ENCODE measurements at regions not wholly inside any gene's neighbourhood (a gene's known extent, or its start where the extent isn't known, plus 50 kb on each side); places are given as distances from the start of the nearest gene placed in this dataset.

GRCh38 chr2:173693044-173693589 lies 272.1 kb downstream of the SP3 start:
- no peak overlapping the region for H3K18ac ChIP-seq (ENCODE audit: insufficient read length, low read depth, low read length)
- H2BK20ac ChIP-seq (ENCODE audit: low read depth, low read length, poor library complexity, severe bottlenecking), result no peak overlapping the region
- H2AK5ac ChIP-seq (ENCODE audit: insufficient read length, low read length), result no peak overlapping the region
- no peak overlapping the region for H3K27ac Mint-ChIP-seq
- no peak overlapping the region for H3K9ac ChIP-seq (ENCODE audit: extremely low read depth, insufficient read length, low read length)
- H3K27me3 Mint-ChIP-seq (ENCODE audit: low read depth), result no peaks in the 10 kb centered on the region
- H3T11ph ChIP-seq (ENCODE audit: low read length), result no peak overlapping the region
- no peak for DNase-seq
- peaks cover 6% of the 10 kb centered on the region for H3K9me3 ChIP-seq (ENCODE audit: control insufficient read depth, low read depth, low read length)
- H3K4me1 ChIP-seq (ENCODE audit: insufficient read depth, low read length), result peaks cover 3% of the 10 kb centered on the region; the same call in 1 of the 2 replicates
- H3K4me1 Mint-ChIP-seq, result peaks cover 0 to 3% of the 10 kb centered on the region in 2 experiments; a peak in 2 of 4 replicates
- H3K4ac ChIP-seq (ENCODE audit: low read depth, low read length), result no peak overlapping the region
- H4K8ac ChIP-seq (replicated peaks; ENCODE audit: insufficient read length, low read depth, low read length), result no peak overlapping the region
- no peak overlapping the region for H3K14ac ChIP-seq (ENCODE audit: insufficient read depth, low read length)
- H2BK15ac ChIP-seq (ENCODE audit: low read depth, low read length), result no peak overlapping the region
- no peak overlapping the region for H3K4me2 ChIP-seq (ENCODE audit: insufficient read depth, insufficient read length, low read length)
- H3K56ac ChIP-seq (ENCODE audit: insufficient read length, low read depth, low read length), result no peak overlapping the region
- H3K79me2 ChIP-seq (ENCODE audit: insufficient read depth, low read length), result no peaks in the 10 kb centered on the region
- H4K20me1 ChIP-seq (ENCODE audit: control insufficient read depth, insufficient read depth, insufficient read length), result no peaks in the 10 kb centered on the region
- no peak overlapping the region for H3K23ac ChIP-seq (ENCODE audit: insufficient read length, low read depth, low read length)
- WGBS (ENCODE audit: extremely low coverage, insufficient read length, low lambda C conversion rate), result no CpG with 5 or more reads among the region's 5 CpGs
- no peak overlapping the region for H4K5ac ChIP-seq (ENCODE audit: insufficient read length, low read depth, low read length)
- H3K36me3 Mint-ChIP-seq (ENCODE audit: insufficient read depth in 1 of 3, low read depth in 3 of 3), result no peaks in the 10 kb centered on the region; a peak in 1 of 7 replicates
- H2BK12ac ChIP-seq (ENCODE audit: insufficient read length, low read depth, low read length), result no peak overlapping the region
- H3K79me1 ChIP-seq (ENCODE audit: insufficient read depth, low read depth, low read length, poor library complexity, severe bottlenecking), result no peaks in the 10 kb centered on the region
- no peak overlapping the region for H2BK120ac ChIP-seq (ENCODE audit: low read depth, low read length, poor library complexity, severe bottlenecking)
- H2AFZ ChIP-seq (ENCODE audit: low read length), result no peak overlapping the region
- no peak for TF ChIP-seq CTCF (conservative IDR thresholded peaks at IDR 0.05)
- no peak overlapping the region for H2BK5ac ChIP-seq (ENCODE audit: insufficient read length, low read length)
- no peaks in the 10 kb centered on the region for H3K27me3 ChIP-seq (ENCODE audit: insufficient read depth, low read length)
- no peak overlapping the region for H4K91ac ChIP-seq (ENCODE audit: insufficient read length, low read depth, low read length)
- no peak overlapping the region for H3K4me3 Mint-ChIP-seq
- H3K23me2 ChIP-seq (ENCODE audit: insufficient read length, low read depth, low read length, poor library complexity, severe bottlenecking), result no peaks in the 10 kb centered on the region
- H3K27ac ChIP-seq (ENCODE audit: insufficient read length, low read depth, low read length), result no peak overlapping the region
- no peaks in the 10 kb centered on the region; a peak in 1 of 5 replicates for H3K9me3 Mint-ChIP-seq
